Liver (tissue), 8 donors: ENCODE measurements at regions not wholly inside any gene's neighbourhood (a gene's known extent, or its start where the extent isn't known, plus 50 kb on each side); places are given as distances from the start of the nearest gene placed in this dataset.

ENCODE experiments used
- DNase-seq: peaks from one replicate; pipeline ENCODE4 v3.0.0-alpha.2; 2017; ENCODE audit warnings: low spot score
- H3K27ac ChIP-seq, 2 donors: one replicate each; pipeline ENCODE4 v1.7.0; 2013; ENCODE audit warnings: inconsistent platforms in 2 of 2, low read length in 2 of 2, control low read depth in 1 of 2, low read depth in 1 of 2, mild to moderate bottlenecking in 1 of 2
- H3K27me3 ChIP-seq, 4 donors: one replicate each; pipeline versions ENCODE4 v1.6.1 to v1.7.0; 2013; ENCODE audit warnings: low read length in 3 of 4, inconsistent platforms in 1 of 4, mild to moderate bottlenecking in 1 of 4, moderate library complexity in 1 of 4; ENCODE audit not compliant: control insufficient read depth in 4 of 4, insufficient read depth in 4 of 4
- H3K36me3 ChIP-seq, 4 donors: one replicate each; pipeline versions ENCODE4 v1.6.1 to v1.7.0; 2013; ENCODE audit warnings: low read length in 3 of 4, mild to moderate bottlenecking in 3 of 4, low read depth in 1 of 4, moderate library complexity in 1 of 4; ENCODE audit not compliant: control insufficient read depth in 4 of 4, insufficient read depth in 3 of 4
- H3K4me1 ChIP-seq, 4 donors: one replicate each; pipeline versions ENCODE4 v1.6.1 to v1.7.0; 2013; ENCODE audit warnings: low read length in 3 of 4, mild to moderate bottlenecking in 3 of 4, moderate library complexity in 1 of 4; ENCODE audit not compliant: control insufficient read depth in 4 of 4, insufficient read depth in 4 of 4
- H3K4me3 ChIP-seq, 3 donors: one replicate each; pipeline versions ENCODE4 v1.6.1 to v1.7.0; 2013; ENCODE audit warnings: low read length in 3 of 3, control low read depth in 1 of 3, low read depth in 1 of 3, mild to moderate bottlenecking in 1 of 3
- H3K9ac ChIP-seq, 2 donors: one replicate each; pipeline ENCODE4 v1.7.0; 2013; ENCODE audit warnings: low read length in 2 of 2, mild to moderate bottlenecking in 2 of 2, moderate library complexity in 2 of 2, control low read depth in 1 of 2, low read depth in 1 of 2
- H3K9me3 ChIP-seq, 4 donors: one replicate each; pipeline versions ENCODE4 v1.6.1 to v1.7.0; 2013; ENCODE audit warnings: low read length in 3 of 4; ENCODE audit not compliant: control insufficient read depth in 4 of 4
- ATF3 ChIP-seq: IDR thresholded peaks from 2 replicates; pipeline ENCODE4 v1.6.1; 2016; ENCODE audit warnings: antibody characterized with exemption
- CTCF ChIP-seq: fragments of 150-350 bp; IDR thresholded peaks from 2 replicates; pipeline ENCODE4 v1.5.1; 2017; ENCODE audit warnings: improper control_type of control experiment, low read depth, low read length; ENCODE audit not compliant: missing input control
- EGR1 ChIP-seq, 2 donors: IDR thresholded peaks; 2 replicates each; pipeline ENCODE4 v1.6.1; 2016 to 2018; ENCODE audit warnings: antibody characterized with exemption in 2 of 2, low read depth in 2 of 2
- FOXA1 ChIP-seq: IDR thresholded peaks from 2 replicates; pipeline ENCODE4 v1.6.1; 2016; ENCODE audit warnings: antibody characterized with exemption
- FOXA2 ChIP-seq: IDR thresholded peaks from 2 replicates; pipeline ENCODE4 v1.6.1; 2016; ENCODE audit warnings: antibody characterized with exemption
- GABPA ChIP-seq, 2 donors: IDR thresholded peaks in 1 of 2; conservative IDR thresholded peaks in 1 of 2; 2 replicates each; pipeline ENCODE4 v1.6.1; 2016; ENCODE audit warnings: antibody characterized with exemption in 2 of 2, mild to moderate bottlenecking in 1 of 2, moderate library complexity in 1 of 2
- HNF4A ChIP-seq, 2 donors: conservative IDR thresholded peaks; 2 replicates each; pipeline ENCODE4 v1.6.1; 2016; ENCODE audit warnings: antibody characterized with exemption in 2 of 2, mild to moderate bottlenecking in 2 of 2
- HNF4G ChIP-seq: IDR thresholded peaks from 2 replicates; pipeline ENCODE4 v1.6.1; 2016; ENCODE audit warnings: antibody characterized with exemption
- JUND ChIP-seq, 2 donors: IDR thresholded peaks; 2 replicates each; pipeline ENCODE4 v1.6.1; 2016; ENCODE audit warnings: antibody characterized with exemption in 2 of 2
- RAD21 ChIP-seq, 2 donors: IDR thresholded peaks; 2 replicates each; pipeline ENCODE4 v1.6.1; 2016; ENCODE audit warnings: antibody characterized with exemption in 2 of 2, mild to moderate bottlenecking in 2 of 2
- REST ChIP-seq: IDR thresholded peaks from 2 replicates; pipeline ENCODE4 v1.6.1; 2016; ENCODE audit warnings: antibody characterized with exemption, mild to moderate bottlenecking
- RXRA ChIP-seq, 2 donors: IDR thresholded peaks; 2 replicates each; pipeline ENCODE4 v1.6.1; 2017 to 2018; ENCODE audit warnings: antibody characterized with exemption in 2 of 2, mild to moderate bottlenecking in 1 of 2
- SP1 ChIP-seq: IDR thresholded peaks from 2 replicates; pipeline ENCODE4 v1.6.1; 2018; ENCODE audit warnings: antibody characterized with exemption, mild to moderate bottlenecking
- TAF1 ChIP-seq: conservative IDR thresholded peaks from 2 replicates; pipeline ENCODE4 v1.6.1; 2016; ENCODE audit warnings: antibody characterized with exemption, mild to moderate bottlenecking
- YY1 ChIP-seq: IDR thresholded peaks from 2 replicates; pipeline ENCODE4 v1.6.1; 2016; ENCODE audit warnings: antibody characterized with exemption, mild to moderate bottlenecking
- ZBTB33 ChIP-seq: IDR thresholded peaks from 2 replicates; pipeline ENCODE4 v1.6.1; 2016; ENCODE audit warnings: antibody characterized with exemption
- WGBS: extraction: QIAGEN DNeasy Blood & Tissue Kit; methylation state at CpG from one replicate; pipeline ENCODE4 v1.1.7; 2013; 5-methylcytosine and 5-hydroxymethylcytosine counted together
- donor health status: healthy.
- donor health status: healthy.
- donor health status: healthy.
- donor health status: healthy.
- donor health status: healthy.

- WGBS, result 80% methylated on average over 1 of the region's 1 CpG
- Histone ChIP-seq H3K4me1 (no peaks in the 10 kb centered on the region), H3K9me3 (no peaks in the 10 kb centered on the region), H3K36me3 (no peaks in the 10 kb centered on the region), H3K27ac (no peak overlapping the region), H3K27me3 (no peaks in the 10 kb centered on the region), H3K9ac (no peak overlapping the region), H3K4me3 (no peak overlapping the region)
- TF ChIP-seq RAD21 (IDR thresholded peaks at IDR 0.05) (no peak), ATF3 (no peak), SP1 (no peak), HNF4G (no peak), GABPA (IDR thresholded peaks at IDR 0.05 in 1 of 2, conservative IDR thresholded peaks at IDR 0.05 in 1 of 2) (no peak), CTCF (no peak), ZBTB33 (no peak), TAF1 (no peak), JUND (IDR thresholded peaks at IDR 0.05) (no peak), YY1 (no peak), REST (no peak), RXRA (IDR thresholded peaks at IDR 0.05) (no peak), HNF4A (conservative IDR thresholded peaks at IDR 0.05) (no peak), EGR1 (IDR thresholded peaks at IDR 0.05; ENCODE audit: low read depth in 2 of 2) (no peak)
- no peak for DNase-seq
These were observed 222.8 kb downstream of the PCDH20 start for GRCh38 chr13:61192826-61193225.

- no peak overlapping the region for H3K4me3 ChIP-seq
- H3K27me3 ChIP-seq, result no peaks in the 10 kb centered on the region
- TF ChIP-seq RXRA (IDR thresholded peaks at IDR 0.05) (no peak), EGR1 (IDR thresholded peaks at IDR 0.05; ENCODE audit: low read depth in 2 of 2) (no peak), JUND (IDR thresholded peaks at IDR 0.05) (no peak), GABPA (IDR thresholded peaks at IDR 0.05 in 1 of 2, conservative IDR thresholded peaks at IDR 0.05 in 1 of 2) (no peak), RAD21 (IDR thresholded peaks at IDR 0.05) (no peak), FOXA1 (no peak), ATF3 (no peak), FOXA2 (no peak), HNF4G (no peak)
- H3K27ac ChIP-seq, result no peak overlapping the region
- H3K9ac ChIP-seq, result no peak overlapping the region
- no peak for DNase-seq
- WGBS, result 69% methylated on average over 2 of the region's 2 CpGs
- H3K4me1 ChIP-seq, result no peaks in the 10 kb centered on the region
- no peaks in the 10 kb centered on the region for H3K9me3 ChIP-seq
- H3K36me3 ChIP-seq, result no peaks in the 10 kb centered on the region
These were observed 227.6 kb downstream of the PCDH20 start for GRCh38 chr13:61188057-61188456.
